HG03280 (cell line): ENCODE measurements at regions not wholly inside any gene's neighbourhood (a gene's known extent, or its start where the extent isn't known, plus 50 kb on each side); places are given as distances from the start of the nearest gene placed in this dataset.

ENCODE experiments used
- ATAC-seq: cut with Tn5 transposase; IDR thresholded peaks from one replicate; pipeline ENCODE4 v1.9.1; 2021; ENCODE audit warnings: mild to moderate bottlenecking, moderate library complexity; ENCODE audit not compliant: unreplicated experiment

DNA sequence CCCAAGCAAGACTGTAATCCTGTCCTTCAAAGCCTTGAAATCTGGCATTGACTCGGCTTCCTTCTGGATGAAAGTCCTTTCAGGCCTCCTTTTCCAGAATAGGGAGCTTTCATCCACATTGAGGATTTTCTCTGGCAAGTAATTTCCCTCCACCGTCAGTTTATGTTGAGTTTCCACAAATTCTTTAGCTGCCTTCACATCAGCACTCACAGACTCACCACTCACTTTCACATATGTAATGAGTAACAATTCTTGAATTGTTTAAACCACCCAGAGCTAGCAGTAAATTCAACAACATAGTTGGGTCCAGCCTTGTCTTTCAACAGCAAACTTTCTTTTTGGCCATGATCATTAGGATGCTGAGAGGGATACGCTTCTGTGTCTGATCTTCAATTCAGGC lies 84.3 kb upstream of the PRDM11 start:
- ATAC-seq = no peak

DNA sequence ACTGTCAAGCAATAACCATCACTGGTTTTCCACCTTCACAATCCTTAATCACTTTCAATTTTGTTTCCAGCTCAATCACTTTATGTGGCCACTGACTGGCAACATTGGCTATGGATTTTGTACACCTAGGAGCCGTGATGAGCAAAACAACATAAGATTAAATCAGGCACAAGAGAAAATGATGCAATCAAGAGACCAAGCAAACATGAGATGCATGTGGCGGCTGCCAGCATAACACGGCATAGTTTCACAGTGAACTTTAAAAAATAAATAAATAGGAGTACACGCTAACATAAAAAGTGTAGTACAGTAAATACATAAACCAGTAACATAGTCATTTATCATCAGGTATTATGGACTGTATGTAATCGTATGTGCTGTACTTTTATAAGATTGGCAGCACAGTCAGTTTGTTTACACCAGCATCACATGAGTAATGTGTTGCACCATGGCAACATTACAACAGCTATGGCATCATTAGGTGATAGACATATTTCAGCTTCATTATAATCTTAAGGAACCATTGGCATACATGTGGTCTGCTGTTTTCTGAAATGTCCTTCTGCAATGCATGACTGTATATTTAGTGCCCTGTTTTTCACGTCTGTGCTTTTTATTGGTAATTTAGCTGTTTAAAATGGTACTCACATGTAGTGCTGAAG lies 83.3 kb upstream of the PRDM11 start:
- ATAC-seq = no peak

GRCh38 chr11:45063669-45064068 lies 82.8 kb upstream of the PRDM11 start:
- ATAC-seq = no peak

GRCh38 chr11:45067966-45068365 lies 78.5 kb upstream of the PRDM11 start:
- no peak for ATAC-seq

DNA sequence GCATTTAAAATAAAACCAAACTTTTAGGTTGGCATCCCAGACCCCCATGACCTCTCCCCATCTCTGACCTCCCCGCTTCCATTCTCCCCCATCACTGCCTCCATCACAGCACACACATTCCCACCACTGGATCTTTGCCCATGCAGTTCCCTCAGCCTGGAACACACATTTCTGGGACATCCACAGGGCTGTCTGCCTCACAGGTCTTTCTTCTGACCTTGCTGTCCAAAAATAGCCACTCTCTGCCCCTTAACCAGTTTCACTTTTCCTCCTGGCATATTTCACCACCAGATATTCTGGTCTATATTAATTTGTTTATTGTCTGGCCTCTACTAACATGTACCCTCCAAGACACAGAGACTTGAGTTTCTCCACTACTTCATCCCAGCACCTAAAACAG lies 75.2 kb upstream of the PRDM11 start:
- no peak for ATAC-seq

GRCh38 chr11:45073685-45074141 lies 72.7 kb upstream of the PRDM11 start:
- no peak for ATAC-seq

- ATAC-seq = no peak
Measured at GRCh38 chr11:45075519-45075918, 70.9 kb upstream of the PRDM11 start.

- ATAC-seq = no peak
Measured at GRCh38 chr11:45075952-45076351, 70.5 kb upstream of the PRDM11 start.

DNA sequence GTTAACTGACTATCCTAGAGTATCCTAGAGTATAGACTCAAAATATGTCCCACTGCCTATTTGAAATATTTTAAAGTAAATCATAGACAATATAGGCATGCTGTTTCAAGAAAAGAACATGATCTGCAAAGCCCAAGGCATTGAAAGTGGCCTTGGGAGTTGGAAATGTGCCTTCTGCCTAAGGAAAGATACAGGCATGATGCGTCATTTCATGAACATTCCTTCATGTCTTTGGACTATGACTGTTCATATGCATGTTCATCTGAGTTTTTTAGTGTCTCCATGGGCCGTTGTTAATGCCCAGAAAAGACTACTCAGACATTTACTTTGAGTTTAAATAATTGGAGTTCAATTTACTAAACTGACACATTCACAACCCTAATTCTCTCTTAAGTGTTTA lies 69.7 kb upstream of the PRDM11 start:
- ATAC-seq = no peak

DNA sequence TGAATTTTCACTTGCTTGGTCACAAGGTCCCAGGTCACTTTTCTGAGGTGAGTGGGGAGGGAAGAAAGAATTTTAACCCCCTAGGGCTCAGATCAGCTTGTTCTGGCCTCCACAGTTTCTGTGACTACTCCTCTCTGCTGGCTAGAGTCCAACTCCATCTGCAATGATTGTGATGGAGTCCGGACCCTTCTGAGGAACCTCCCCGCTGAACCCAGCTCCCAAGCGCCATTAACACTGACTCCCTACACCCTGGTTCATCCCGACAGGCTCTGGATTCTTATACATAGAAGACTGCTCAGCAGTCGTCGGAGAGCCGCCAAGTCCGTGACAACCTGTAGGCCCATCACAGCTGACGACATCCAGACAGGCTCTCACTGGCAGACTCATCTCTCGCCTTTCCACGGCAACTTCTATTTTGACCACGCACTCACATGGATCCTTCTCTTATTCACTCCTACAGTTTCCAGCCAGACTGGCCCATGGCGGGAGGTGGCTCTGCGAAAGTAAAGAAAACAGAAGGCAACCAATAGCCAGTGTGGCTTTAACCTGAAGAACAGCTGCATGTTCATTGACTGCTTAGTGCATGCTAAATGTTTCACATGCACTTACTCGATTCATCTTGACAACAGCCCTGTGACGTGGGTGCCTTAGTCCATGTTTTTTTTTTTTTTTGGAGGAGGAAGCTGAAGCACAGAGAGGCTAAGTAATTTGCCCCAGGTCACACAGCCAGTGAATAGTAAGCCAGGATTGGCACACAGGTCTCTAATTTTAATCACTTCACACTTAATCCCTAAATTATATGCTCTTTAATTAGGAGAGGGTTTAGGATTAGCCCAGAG lies 68.0 kb upstream of the PRDM11 start:
- ATAC-seq = no peak

DNA sequence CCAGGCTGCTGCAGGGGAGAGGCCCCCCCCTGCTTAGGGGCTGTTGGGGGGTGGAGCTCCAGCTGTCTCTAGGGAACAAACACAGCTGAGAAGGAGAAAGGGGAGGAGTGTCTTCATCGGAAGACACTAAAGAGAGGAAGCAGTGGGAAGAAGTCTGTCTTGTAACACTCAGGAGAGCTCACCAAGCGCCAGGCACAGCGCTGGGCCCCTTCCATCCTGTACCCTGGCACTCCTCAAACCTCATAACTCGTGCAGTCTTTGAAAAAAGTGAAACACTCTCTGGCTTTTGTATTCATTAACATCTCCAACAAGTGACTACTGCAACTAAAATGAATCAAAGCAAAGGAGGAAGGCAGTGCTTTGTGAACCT lies 67.4 kb upstream of the PRDM11 start:
- no peak for ATAC-seq

- no peak for ATAC-seq
Measured at GRCh38 chr11:45079567-45079942, 66.9 kb upstream of the PRDM11 start.

DNA sequence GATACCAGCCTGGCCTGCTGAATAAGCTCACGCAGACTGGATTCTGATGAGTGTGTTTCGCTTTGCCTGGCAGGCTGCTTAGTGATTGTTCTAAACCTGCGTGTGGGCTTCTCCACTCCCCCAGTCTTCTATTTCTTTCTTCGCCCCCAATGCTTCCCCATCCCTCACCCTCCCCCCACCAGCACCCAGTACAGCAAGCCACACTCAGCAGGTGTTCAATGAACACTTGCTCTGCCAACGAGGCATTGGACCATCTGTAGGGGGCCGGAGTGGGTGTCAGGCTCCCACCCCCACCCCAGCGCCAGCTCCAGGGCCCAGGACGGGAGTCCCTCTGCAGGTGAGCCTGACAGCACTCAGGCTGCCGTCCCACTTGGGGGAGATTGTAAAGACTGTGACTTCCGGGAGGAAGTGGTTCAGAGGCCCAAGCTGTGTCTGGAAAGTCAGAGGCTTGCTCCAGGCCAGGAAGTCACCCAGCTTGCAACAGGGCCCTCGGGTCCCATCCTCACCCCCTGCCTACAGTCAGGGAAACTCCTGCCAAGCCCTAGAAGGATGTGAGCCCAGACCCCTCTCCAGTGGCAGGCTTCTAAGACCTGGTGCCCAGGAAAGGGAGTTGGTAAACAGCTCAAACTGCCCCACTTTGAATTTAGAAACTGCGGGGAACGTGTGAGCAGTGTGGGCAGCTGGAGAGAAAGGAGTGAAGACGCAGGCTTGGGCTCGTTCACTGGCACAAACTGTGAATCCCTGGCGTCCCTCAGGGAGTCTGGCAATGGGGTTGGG lies 66.3 kb upstream of the PRDM11 start:
- ATAC-seq = no peak

- no peak for ATAC-seq
Measured at GRCh38 chr11:45082744-45083543, 63.5 kb upstream of the PRDM11 start.

DNA sequence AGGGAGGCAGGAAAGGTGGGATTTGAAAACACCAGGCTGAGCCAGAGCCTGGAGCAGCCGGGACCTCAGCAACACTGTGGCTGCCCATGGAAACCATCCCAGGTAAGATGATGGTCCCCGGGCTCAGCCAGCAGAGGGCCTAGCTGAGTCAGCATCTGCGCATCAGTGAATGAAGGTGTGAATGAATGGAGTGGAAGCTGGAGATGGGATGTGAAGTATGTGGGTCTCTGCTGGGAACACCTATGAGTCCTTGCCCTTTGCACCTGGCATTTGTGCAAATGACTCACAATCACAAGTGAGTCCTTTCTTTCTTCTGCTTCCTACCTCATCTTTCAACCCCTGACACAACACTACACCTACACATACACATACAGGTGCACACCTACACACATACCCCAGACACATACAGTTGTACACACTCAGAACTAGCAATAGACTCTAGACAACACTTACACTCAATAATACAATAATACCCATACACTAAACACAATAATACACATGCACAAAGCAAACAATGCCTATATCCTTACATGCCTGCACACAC lies 62.8 kb upstream of the PRDM11 start:
- no peak for ATAC-seq

- no peak for ATAC-seq
Measured at GRCh38 chr11:45085646-45086501, 60.6 kb upstream of the PRDM11 start.

DNA sequence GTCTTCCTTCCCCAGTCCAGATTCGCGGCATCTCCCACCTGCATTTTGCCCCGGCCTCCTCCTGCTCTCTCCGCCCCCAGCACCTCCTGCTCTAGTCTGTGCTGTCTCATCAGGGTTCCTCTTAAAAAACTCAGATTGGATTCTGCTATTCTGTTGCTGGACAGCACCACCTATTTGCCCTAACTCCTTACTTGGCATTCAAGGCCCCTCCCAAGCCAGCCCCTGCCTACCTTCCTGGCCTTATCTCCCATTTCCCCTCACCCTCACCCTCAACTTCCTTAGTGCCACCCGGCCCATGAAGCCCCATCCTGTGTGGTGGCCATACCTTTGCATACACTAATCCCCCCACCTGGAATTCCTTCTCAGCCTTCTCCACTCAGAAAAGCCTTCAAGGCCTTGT lies 59.9 kb upstream of the PRDM11 start:
- ATAC-seq = no peak

DNA sequence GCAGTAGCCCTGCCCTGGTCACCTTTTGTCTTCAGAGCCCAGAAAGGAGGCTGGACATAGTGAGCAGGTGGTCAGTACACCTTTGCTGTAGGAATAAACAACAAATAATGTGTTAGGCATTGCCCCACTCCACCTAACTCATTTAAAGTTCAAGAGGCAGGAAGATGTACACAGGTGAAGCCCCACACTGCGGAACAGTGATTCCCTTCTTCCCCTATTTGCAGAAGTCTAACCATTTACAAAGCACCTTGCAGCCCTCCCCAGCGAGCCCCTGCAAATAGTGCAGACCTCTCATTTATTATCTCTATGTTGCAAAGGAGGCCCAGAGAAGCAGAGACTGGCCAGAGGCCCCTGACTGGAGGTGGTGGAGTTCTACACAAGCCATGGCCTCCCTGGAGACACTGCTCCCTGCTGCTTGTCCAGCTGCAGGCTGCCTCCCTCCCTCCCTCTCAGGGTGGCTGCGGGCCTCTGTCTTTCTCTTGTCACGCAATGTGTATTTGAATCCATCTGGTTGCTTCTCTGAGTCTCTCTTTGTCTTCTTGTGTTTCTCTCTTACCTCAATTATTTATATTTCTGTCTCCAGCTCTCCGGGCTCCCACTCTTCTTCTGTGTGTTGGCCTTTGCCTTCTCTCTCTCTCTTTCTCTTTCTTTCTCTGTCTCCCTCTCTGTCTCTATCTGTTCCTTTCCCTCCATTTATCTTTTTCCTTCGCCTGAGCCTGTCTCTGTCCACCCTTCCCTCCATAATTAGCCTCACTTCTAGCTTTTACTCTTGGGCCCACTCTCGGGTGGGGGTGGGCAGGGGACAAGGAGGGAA lies 59.1 kb upstream of the PRDM11 start:
- ATAC-seq = no peak

- ATAC-seq = no peak
Measured at GRCh38 chr11:45087900-45088160, 58.6 kb upstream of the PRDM11 start.
